ENCODE measurements at regions not wholly inside any gene's neighbourhood (a gene's known extent, or its start where the extent isn't known, plus 50 kb on each side); places are given as distances from the start of the nearest gene placed in this dataset.

DNA sequence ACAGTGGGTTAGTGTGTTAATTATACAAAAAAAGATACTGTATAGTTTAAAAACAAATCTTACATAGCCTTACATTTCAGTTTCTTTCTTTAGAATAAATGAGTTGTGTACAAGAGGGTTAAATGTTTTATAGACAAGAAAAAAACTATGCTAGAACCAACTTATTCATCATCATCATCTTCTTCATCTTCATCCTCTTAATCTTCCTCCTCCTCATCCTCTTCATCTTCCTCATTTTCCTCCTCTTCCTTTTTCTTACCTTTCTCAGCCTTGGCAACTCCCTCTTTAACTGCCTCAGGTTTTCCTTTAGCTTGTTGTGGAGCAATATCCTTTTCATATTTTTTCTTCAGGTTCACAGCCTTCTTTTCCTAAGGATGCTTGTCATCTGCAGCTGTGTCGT, 53.7 kb downstream of the RPS12 start:
- no peak overlapping the region for H3K27ac ChIP-seq (ENCODE audit: low read depth, low read length)
- H3K9ac ChIP-seq (ENCODE audit: low read length) = no peak overlapping the region
- no peaks in the 10 kb centered on the region for H3K36me3 ChIP-seq (ENCODE audit: control insufficient read depth, insufficient read depth, low read length)
- H3K9me3 ChIP-seq (ENCODE audit: control insufficient read depth, insufficient read depth, low read depth, low read length) = no peaks in the 10 kb centered on the region
- no peaks in the 10 kb centered on the region for H3K27me3 ChIP-seq (ENCODE audit: control insufficient read depth, insufficient read depth, low read length)
- peaks cover 15% of the 10 kb centered on the region; the same call in 1 of the 2 replicates for H3K4me1 ChIP-seq (ENCODE audit: control insufficient read depth, insufficient read depth, low read length)
- H3K4me3 ChIP-seq (ENCODE audit: low read depth, low read length) = no peak overlapping the region

- Histone ChIP-seq H3K9ac (ENCODE audit: low read length) (no peak overlapping the region), H3K27ac (ENCODE audit: low read depth, low read length) (no peak overlapping the region), H3K36me3 (ENCODE audit: control insufficient read depth, insufficient read depth, low read length) (no peaks in the 10 kb centered on the region), H3K27me3 (ENCODE audit: control insufficient read depth, insufficient read depth, low read length) (no peaks in the 10 kb centered on the region), H3K4me1 (ENCODE audit: control insufficient read depth, insufficient read depth, low read length) (no peaks in the 10 kb centered on the region), H3K9me3 (ENCODE audit: control insufficient read depth, insufficient read depth, low read depth, low read length) (peaks cover 7% of the 10 kb centered on the region), H3K4me3 (ENCODE audit: low read depth, low read length) (no peak overlapping the region)
Measured at GRCh38 chr6:132872923-132873322, 58.6 kb downstream of the RPS12 start.

- Histone ChIP-seq H3K36me3 (ENCODE audit: control insufficient read depth, insufficient read depth, low read length) (no peaks in the 10 kb centered on the region), H3K4me3 (ENCODE audit: low read depth, low read length) (no peak overlapping the region), H3K27ac (ENCODE audit: low read depth, low read length) (no peak overlapping the region), H3K9me3 (ENCODE audit: control insufficient read depth, insufficient read depth, low read depth, low read length) (peaks cover 7% of the 10 kb centered on the region), H3K9ac (ENCODE audit: low read length) (no peak overlapping the region), H3K4me1 (ENCODE audit: control insufficient read depth, insufficient read depth, low read length) (no peaks in the 10 kb centered on the region), H3K27me3 (ENCODE audit: control insufficient read depth, insufficient read depth, low read length) (no peaks in the 10 kb centered on the region)
Measured at GRCh38 chr6:132877003-132877402, 62.6 kb downstream of the RPS12 start.

- no peak overlapping the region for H3K27ac ChIP-seq (ENCODE audit: low read depth, low read length)
- no peak overlapping the region for H3K4me3 ChIP-seq (ENCODE audit: low read depth, low read length)
- no peaks in the 10 kb centered on the region for H3K9me3 ChIP-seq (ENCODE audit: control insufficient read depth, insufficient read depth, low read depth, low read length)
- H3K9ac ChIP-seq (ENCODE audit: low read length) = no peak overlapping the region
- no peaks in the 10 kb centered on the region for H3K4me1 ChIP-seq (ENCODE audit: control insufficient read depth, insufficient read depth, low read length)
- H3K36me3 ChIP-seq (ENCODE audit: control insufficient read depth, insufficient read depth, low read length) = no peaks in the 10 kb centered on the region
- H3K27me3 ChIP-seq (ENCODE audit: control insufficient read depth, insufficient read depth, low read length) = no peaks in the 10 kb centered on the region
Measured at GRCh38 chr6:132887204-132887603, 72.8 kb downstream of the RPS12 start.

DNA sequence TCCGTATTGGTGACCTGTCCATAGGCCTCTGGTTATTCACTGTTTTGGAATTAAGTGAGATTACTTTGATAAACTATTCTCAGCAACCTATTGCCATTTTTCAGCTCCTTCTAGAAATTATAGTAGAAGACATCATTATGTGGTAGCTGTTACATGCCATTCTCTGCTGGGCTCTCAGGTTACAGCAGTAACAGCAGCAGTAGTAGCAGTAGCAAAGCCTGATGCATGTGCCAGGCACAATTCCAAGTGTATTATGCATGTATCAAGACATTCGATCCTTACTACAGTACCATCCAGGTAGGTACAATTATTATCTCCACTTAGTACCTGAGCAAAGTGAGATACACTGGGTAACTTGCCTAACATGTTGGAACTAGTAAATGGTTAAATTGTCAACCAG, 74.3 kb downstream of the RPS12 start:
- Histone ChIP-seq H3K4me1 (ENCODE audit: control insufficient read depth, insufficient read depth, low read length) (no peaks in the 10 kb centered on the region), H3K36me3 (ENCODE audit: control insufficient read depth, insufficient read depth, low read length) (no peaks in the 10 kb centered on the region), H3K4me3 (ENCODE audit: low read depth, low read length) (no peak overlapping the region), H3K9ac (ENCODE audit: low read length) (no peak overlapping the region), H3K27ac (ENCODE audit: low read depth, low read length) (no peak overlapping the region), H3K27me3 (ENCODE audit: control insufficient read depth, insufficient read depth, low read length) (no peaks in the 10 kb centered on the region), H3K9me3 (ENCODE audit: control insufficient read depth, insufficient read depth, low read depth, low read length) (no peaks in the 10 kb centered on the region)

DNA sequence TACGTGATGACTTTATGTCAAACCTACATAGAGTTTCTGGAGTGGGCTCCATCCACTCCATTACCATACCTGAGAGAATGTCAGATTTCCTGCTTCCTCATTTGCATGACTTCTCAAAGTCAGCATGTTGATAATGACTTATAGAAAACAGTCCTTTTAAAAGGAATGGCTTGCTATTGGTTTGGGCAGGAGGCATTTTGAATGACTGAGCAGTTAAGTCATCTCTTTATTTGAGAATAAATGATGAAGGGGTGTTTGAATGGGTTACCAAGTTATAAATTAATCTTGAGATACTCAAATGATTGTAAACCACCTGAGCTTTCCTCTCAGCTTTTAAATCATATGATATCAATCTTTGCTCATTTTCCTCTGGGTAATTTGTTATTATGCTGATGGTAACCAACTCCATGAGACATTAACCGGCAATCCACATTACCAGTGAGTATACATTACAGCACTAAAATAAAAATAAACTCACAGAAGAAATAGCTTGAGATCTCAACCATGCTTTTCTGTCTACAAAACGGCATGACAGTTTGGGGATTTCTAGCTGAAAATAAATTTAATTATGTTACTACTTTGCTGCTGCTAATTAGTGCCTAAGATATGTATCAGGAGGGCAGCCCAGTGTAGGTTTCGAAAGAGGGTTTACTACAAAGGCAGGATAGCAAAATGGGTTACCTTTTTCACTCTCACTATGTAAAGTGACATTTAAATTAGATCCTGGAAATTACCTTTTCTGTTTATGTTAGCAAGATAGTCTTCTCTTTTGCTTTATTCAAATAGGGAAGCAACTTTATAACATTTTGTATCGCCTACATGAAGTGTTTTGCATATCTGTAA, 78.8 kb downstream of the RPS12 start:
- no peaks in the 10 kb centered on the region for H3K27me3 ChIP-seq (ENCODE audit: control insufficient read depth, insufficient read depth, low read length)
- no peak overlapping the region for H3K9ac ChIP-seq (ENCODE audit: low read length)
- H3K36me3 ChIP-seq (ENCODE audit: control insufficient read depth, insufficient read depth, low read length) = no peaks in the 10 kb centered on the region
- H3K4me1 ChIP-seq (ENCODE audit: control insufficient read depth, insufficient read depth, low read length) = no peaks in the 10 kb centered on the region
- H3K27ac ChIP-seq (ENCODE audit: low read depth, low read length) = no peak overlapping the region
- H3K9me3 ChIP-seq (ENCODE audit: control insufficient read depth, insufficient read depth, low read depth, low read length) = no peaks in the 10 kb centered on the region
- no peak overlapping the region for H3K4me3 ChIP-seq (ENCODE audit: low read depth, low read length)

DNA sequence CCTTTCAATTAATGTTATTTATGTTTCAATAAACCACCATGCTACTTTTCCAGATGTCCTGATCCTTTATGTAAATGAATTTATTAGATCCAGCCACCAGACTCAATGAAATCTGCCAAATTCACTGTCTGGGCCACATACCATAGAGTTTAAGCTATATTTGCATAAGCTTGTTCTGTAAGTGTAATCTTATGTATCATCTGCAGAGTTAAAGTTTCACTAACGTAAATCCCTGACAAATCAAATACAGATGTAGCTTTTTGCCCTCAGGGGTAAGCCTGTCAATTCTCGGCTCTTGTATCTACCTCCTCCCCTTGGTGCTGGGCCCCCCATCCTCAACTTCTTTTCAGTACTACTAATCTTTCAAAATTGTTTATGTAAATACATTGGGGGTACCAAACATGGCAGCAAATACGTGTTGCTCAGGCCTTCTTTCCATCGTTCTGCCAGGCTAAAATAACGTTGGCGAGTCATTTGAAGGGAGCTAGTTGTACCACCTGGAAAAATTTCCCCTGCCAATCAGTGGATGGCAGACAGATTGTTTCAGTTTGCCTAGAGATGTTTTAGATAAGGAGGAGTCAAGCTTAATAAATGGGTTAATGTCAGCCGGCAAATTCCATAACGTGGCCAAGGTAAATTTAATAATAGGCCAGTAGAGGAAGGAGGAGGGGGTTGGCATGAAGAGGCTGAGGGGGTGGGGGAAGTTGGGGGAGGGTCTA, 79.6 kb downstream of the RPS12 start:
- Histone ChIP-seq H3K9ac (ENCODE audit: low read length) (no peak overlapping the region), H3K36me3 (ENCODE audit: control insufficient read depth, insufficient read depth, low read length) (no peaks in the 10 kb centered on the region), H3K4me1 (ENCODE audit: control insufficient read depth, insufficient read depth, low read length) (no peaks in the 10 kb centered on the region), H3K27ac (ENCODE audit: low read depth, low read length) (no peak overlapping the region), H3K9me3 (ENCODE audit: control insufficient read depth, insufficient read depth, low read depth, low read length) (no peaks in the 10 kb centered on the region), H3K27me3 (ENCODE audit: control insufficient read depth, insufficient read depth, low read length) (no peaks in the 10 kb centered on the region), H3K4me3 (ENCODE audit: low read depth, low read length) (no peak overlapping the region)

GRCh38 chr6:132898376-132898775, 84.0 kb downstream of the RPS12 start:
- Histone ChIP-seq H3K9me3 (ENCODE audit: control insufficient read depth, insufficient read depth, low read depth, low read length) (no peaks in the 10 kb centered on the region), H3K36me3 (ENCODE audit: control insufficient read depth, insufficient read depth, low read length) (no peaks in the 10 kb centered on the region), H3K4me1 (ENCODE audit: control insufficient read depth, insufficient read depth, low read length) (no peaks in the 10 kb centered on the region), H3K4me3 (ENCODE audit: low read depth, low read length) (no peak overlapping the region), H3K27me3 (ENCODE audit: control insufficient read depth, insufficient read depth, low read length) (no peaks in the 10 kb centered on the region), H3K9ac (ENCODE audit: low read length) (no peak overlapping the region), H3K27ac (ENCODE audit: low read depth, low read length) (no peak overlapping the region)

- Histone ChIP-seq H3K4me3 (ENCODE audit: low read depth, low read length) (no peak overlapping the region), H3K9me3 (ENCODE audit: control insufficient read depth, insufficient read depth, low read depth, low read length) (no peaks in the 10 kb centered on the region), H3K4me1 (ENCODE audit: control insufficient read depth, insufficient read depth, low read length) (no peaks in the 10 kb centered on the region), H3K36me3 (ENCODE audit: control insufficient read depth, insufficient read depth, low read length) (no peaks in the 10 kb centered on the region), H3K9ac (ENCODE audit: low read length) (no peak overlapping the region), H3K27ac (ENCODE audit: low read depth, low read length) (no peak overlapping the region), H3K27me3 (ENCODE audit: control insufficient read depth, insufficient read depth, low read length) (no peaks in the 10 kb centered on the region)
Measured at GRCh38 chr6:132900849-132901248, 86.5 kb downstream of the RPS12 start.

DNA sequence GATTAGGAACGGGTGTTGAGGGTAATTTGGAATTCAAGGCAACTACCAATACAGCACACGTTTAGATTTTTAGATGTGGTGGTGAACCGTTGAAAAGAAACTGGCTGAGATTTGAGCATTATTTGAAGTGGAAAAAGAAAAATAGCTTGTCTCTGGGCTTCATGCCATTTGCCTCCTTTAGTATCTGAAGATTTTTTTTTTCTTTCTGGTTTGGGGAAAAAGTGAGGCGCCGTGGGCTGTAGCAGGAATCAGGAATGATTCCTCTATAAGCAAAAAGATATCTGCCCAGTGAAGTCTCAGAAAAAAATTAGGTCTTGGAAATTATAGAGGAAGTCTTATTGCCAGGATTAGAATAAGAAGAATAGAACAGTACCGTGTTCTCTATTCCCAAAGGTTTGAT, 88.5 kb downstream of the RPS12 start:
- Histone ChIP-seq H3K27ac (ENCODE audit: low read depth, low read length) (no peak overlapping the region), H3K4me3 (ENCODE audit: low read depth, low read length) (no peak overlapping the region), H3K27me3 (ENCODE audit: control insufficient read depth, insufficient read depth, low read length) (no peaks in the 10 kb centered on the region), H3K9me3 (ENCODE audit: control insufficient read depth, insufficient read depth, low read depth, low read length) (no peaks in the 10 kb centered on the region), H3K9ac (ENCODE audit: low read length) (no peak overlapping the region), H3K36me3 (ENCODE audit: control insufficient read depth, insufficient read depth, low read length) (no peaks in the 10 kb centered on the region), H3K4me1 (ENCODE audit: control insufficient read depth, insufficient read depth, low read length) (no peaks in the 10 kb centered on the region)

- Histone ChIP-seq H3K27ac (ENCODE audit: low read depth, low read length) (no peak overlapping the region), H3K4me1 (ENCODE audit: control insufficient read depth, insufficient read depth, low read length) (no peaks in the 10 kb centered on the region), H3K4me3 (ENCODE audit: low read depth, low read length) (no peak overlapping the region), H3K9me3 (ENCODE audit: control insufficient read depth, insufficient read depth, low read depth, low read length) (no peaks in the 10 kb centered on the region), H3K9ac (ENCODE audit: low read length) (no peak overlapping the region), H3K27me3 (ENCODE audit: control insufficient read depth, insufficient read depth, low read length) (no peaks in the 10 kb centered on the region), H3K36me3 (ENCODE audit: control insufficient read depth, insufficient read depth, low read length) (no peaks in the 10 kb centered on the region)
Measured at GRCh38 chr6:132907231-132907630, 92.9 kb downstream of the RPS12 start.

All from HUES6 (cell line).